Activated naive CD8-positive, alpha-beta T cell treated with anti-CD3 and anti-CD28 coated beads, Interleukin-2, amount 50 U/mL, for 24 hours (primary cell): ENCODE measurements at regions not wholly inside any gene's neighbourhood (a gene's known extent, or its start where the extent isn't known, plus 50 kb on each side); places are given as distances from the start of the nearest gene placed in this dataset.

Experiments
- ATAC-seq: fragments of 150-1000 bp; cut with Tn5 transposase; one replicate; pipeline ENCODE4 v1.10.0; 2021
- DNase-seq: peaks from one replicate; pipeline ENCODE4 v3.0.0; 2021
- H3K27ac Mint-ChIP-seq: one replicate; pipeline ENCODE4 v1.8.0; 2021; ENCODE audit warnings: mild to moderate bottlenecking, mixed read lengths
- H3K27me3 Mint-ChIP-seq: one replicate; pipeline ENCODE4 v1.8.0; 2021; ENCODE audit warnings: mixed read lengths
- H3K36me3 Mint-ChIP-seq: one replicate; pipeline ENCODE4 v1.8.0; 2021; ENCODE audit warnings: low read depth, mixed read lengths
- H3K4me1 Mint-ChIP-seq: one replicate; pipeline ENCODE4 v1.8.0; 2021; ENCODE audit warnings: mixed read lengths
- H3K4me3 Mint-ChIP-seq: one replicate; pipeline ENCODE4 v1.8.0; 2021; ENCODE audit warnings: mild to moderate bottlenecking, moderate library complexity, mixed read lengths
- H3K9me3 Mint-ChIP-seq: one replicate; pipeline ENCODE4 v1.8.0; 2021; ENCODE audit warnings: mixed read lengths

GRCh38 chr9:82201196-82201595 lies 212.6 kb downstream of the SPATA31D1 start:
- Mint-ChIP-seq H3K4me3 (no peak overlapping the region), H3K4me1 (no peaks in the 10 kb centered on the region), H3K9me3 (peaks cover 4% of the 10 kb centered on the region), H3K36me3 (no peaks in the 10 kb centered on the region), H3K27ac (no peak overlapping the region), H3K27me3 (no peaks in the 10 kb centered on the region)
- ATAC-seq (no peak), DNase-seq (no peak)

GRCh38 chr9:82202808-82203207 lies 214.2 kb downstream of the SPATA31D1 start:
- Mint-ChIP-seq H3K27me3 (no peaks in the 10 kb centered on the region), H3K4me3 (no peak overlapping the region), H3K4me1 (no peaks in the 10 kb centered on the region), H3K27ac (no peak overlapping the region), H3K36me3 (no peaks in the 10 kb centered on the region), H3K9me3 (peaks cover 4% of the 10 kb centered on the region)
- ATAC-seq, result no peak
- no peak for DNase-seq

DNA sequence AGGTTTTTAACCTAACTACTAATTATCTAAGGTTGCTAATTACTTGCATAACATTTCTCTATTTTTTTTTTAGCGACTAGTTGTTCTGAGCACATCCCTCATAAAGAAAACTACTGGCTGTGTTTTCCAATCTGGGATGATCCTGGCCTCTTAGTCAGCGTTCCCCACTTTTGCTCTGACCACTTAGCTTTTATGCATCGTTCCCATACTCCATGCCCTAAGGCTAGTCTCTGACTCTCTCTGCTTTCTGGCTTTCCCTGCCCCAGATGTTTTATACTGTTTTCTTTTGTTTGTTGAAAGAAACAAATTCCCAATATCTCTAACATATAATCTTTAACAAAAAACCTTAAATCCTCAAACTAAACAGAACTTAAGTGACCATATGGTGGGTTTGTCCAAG lies 217.9 kb downstream of the SPATA31D1 start:
- no peaks in the 10 kb centered on the region for H3K36me3 Mint-ChIP-seq
- H3K4me3 Mint-ChIP-seq, result no peak overlapping the region
- H3K9me3 Mint-ChIP-seq, result peaks cover 18% of the 10 kb centered on the region
- ATAC-seq (no peak), DNase-seq (no peak)
- no peak overlapping the region for H3K27ac Mint-ChIP-seq
- no peaks in the 10 kb centered on the region for H3K4me1 Mint-ChIP-seq
- H3K27me3 Mint-ChIP-seq, result no peaks in the 10 kb centered on the region

DNA sequence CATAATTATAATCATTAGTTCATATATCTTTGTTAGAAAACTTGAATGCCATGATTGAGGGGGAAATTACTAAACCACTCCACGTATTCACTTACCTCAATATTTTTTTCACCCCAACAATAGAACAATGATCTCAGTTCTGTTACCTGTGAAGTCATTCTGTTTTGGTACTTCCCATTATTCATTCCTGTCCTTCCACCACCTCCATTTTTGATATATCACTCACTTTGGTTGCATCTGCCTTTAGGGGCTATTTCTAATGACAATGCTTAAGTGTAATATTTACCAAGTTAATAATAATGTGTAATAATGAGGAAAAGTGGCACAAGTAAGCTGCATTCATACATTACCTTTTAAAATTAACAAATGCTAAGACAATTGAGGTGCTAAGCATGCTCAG lies 218.4 kb downstream of the SPATA31D1 start:
- H3K27ac Mint-ChIP-seq, result no peak overlapping the region
- no peaks in the 10 kb centered on the region for H3K36me3 Mint-ChIP-seq
- H3K9me3 Mint-ChIP-seq, result peaks cover 18% of the 10 kb centered on the region
- H3K4me3 Mint-ChIP-seq, result no peak overlapping the region
- H3K27me3 Mint-ChIP-seq, result no peaks in the 10 kb centered on the region
- no peaks in the 10 kb centered on the region for H3K4me1 Mint-ChIP-seq
- ATAC-seq (no peak), DNase-seq (no peak)

DNA sequence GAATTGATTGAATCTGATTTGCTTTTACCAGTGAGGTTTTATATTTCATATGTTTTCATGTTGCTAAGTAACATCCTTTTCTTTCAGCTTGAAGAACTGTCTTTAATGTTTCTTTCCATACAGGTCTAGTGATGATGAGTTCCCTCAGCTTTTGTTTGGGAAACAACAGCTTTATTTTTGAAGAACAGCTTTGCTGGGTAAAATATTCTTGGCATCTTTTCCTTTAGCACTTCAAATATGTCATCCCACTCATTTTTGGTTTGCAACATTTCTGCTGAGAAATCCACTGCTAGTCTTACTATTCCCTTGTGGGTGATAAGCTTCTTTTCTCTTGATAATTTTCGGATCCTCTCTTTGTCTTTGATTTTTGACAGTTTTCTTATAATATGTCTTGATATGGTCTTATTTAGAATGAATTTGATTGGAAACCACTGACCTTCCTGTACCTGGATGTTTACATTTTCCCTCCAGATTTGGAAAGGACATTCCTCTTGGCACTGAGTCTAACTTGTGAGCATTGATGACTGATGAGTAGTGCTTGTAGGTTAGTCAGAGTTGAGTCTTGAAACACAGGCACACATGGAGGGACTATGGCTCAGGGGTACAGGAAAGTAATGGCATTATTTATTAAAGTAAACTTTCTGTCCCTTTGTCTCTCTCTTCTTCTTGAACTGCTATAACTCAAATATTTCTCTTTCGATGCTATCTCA lies 220.3 kb downstream of the SPATA31D1 start:
- H3K4me3 Mint-ChIP-seq, result no peak overlapping the region
- peaks cover 26% of the 10 kb centered on the region for H3K9me3 Mint-ChIP-seq
- no peak for DNase-seq
- no peak overlapping the region for H3K27ac Mint-ChIP-seq
- H3K4me1 Mint-ChIP-seq, result no peaks in the 10 kb centered on the region
- no peaks in the 10 kb centered on the region for H3K27me3 Mint-ChIP-seq
- no peak for ATAC-seq
- H3K36me3 Mint-ChIP-seq, result no peaks in the 10 kb centered on the region

DNA sequence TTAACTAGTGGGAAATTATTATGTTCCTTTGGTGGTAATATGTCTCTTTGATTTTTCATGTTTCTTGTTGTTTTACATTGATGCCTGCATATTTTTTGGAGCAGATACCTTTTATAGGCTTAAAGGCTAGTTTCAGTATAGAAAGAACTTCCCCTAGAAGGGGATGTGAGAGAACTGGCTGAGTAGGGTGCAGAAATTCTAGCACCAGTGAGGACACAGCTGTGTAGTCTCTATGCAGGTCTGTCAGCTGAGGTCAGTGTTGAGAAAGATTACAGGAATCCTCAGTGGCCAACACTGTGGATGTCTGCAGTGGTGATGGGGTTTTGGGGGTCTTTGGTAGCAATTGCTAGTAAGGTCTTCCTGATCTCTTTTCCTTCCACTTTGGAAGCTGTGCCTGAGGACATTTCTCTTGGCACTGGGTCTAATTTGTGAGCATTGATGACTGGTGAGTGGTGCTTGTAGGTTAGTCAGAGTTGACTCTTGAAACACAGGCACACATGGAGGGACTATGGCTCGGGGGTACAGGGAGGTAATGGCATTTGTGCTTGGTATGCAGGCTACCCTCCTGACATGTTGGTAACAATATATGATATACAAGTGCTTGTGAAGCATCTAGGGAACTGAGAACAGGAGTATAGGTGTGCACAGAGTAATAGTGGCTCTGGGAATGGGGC lies 221.4 kb downstream of the SPATA31D1 start:
- no peaks in the 10 kb centered on the region for H3K27me3 Mint-ChIP-seq
- H3K27ac Mint-ChIP-seq, result no peak overlapping the region
- no peak for ATAC-seq
- H3K36me3 Mint-ChIP-seq, result no peaks in the 10 kb centered on the region
- H3K4me3 Mint-ChIP-seq, result no peak overlapping the region
- no peak for DNase-seq
- peaks cover 23% of the 10 kb centered on the region for H3K9me3 Mint-ChIP-seq
- H3K4me1 Mint-ChIP-seq, result no peaks in the 10 kb centered on the region

GRCh38 chr9:82212885-82213284 lies 224.3 kb downstream of the SPATA31D1 start:
- H3K4me1 Mint-ChIP-seq, result no peaks in the 10 kb centered on the region
- H3K27me3 Mint-ChIP-seq, result no peaks in the 10 kb centered on the region
- peaks cover 22% of the 10 kb centered on the region for H3K9me3 Mint-ChIP-seq
- H3K4me3 Mint-ChIP-seq, result no peak overlapping the region
- no peak for DNase-seq
- H3K27ac Mint-ChIP-seq, result no peak overlapping the region
- no peaks in the 10 kb centered on the region for H3K36me3 Mint-ChIP-seq
- ATAC-seq, result no peak

DNA sequence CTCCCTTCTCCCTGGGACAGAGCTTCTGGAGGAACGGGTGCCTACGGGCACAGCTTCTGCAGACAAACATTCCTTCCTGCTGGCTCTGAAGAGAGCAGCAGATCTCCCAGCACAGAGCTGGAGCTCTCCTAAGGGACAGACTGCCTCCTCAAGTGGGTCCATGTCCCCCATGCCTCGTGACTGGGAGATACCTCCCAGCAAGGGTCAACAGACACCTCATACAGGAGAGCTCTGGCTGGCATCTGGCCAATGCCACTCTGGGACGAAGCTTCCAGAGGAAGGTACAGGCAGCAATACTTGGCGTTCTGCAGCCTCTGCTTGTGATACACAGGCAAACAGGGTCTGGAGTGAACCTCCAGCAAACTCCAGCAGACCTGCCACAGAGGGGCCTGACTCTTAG lies 227.9 kb downstream of the SPATA31D1 start:
- DNase-seq (no peak), ATAC-seq (no peak)
- peaks cover 8% of the 10 kb centered on the region for H3K9me3 Mint-ChIP-seq
- no peaks in the 10 kb centered on the region for H3K36me3 Mint-ChIP-seq
- H3K27ac Mint-ChIP-seq, result no peak overlapping the region
- no peaks in the 10 kb centered on the region for H3K4me1 Mint-ChIP-seq
- no peaks in the 10 kb centered on the region for H3K27me3 Mint-ChIP-seq
- no peak overlapping the region for H3K4me3 Mint-ChIP-seq

DNA sequence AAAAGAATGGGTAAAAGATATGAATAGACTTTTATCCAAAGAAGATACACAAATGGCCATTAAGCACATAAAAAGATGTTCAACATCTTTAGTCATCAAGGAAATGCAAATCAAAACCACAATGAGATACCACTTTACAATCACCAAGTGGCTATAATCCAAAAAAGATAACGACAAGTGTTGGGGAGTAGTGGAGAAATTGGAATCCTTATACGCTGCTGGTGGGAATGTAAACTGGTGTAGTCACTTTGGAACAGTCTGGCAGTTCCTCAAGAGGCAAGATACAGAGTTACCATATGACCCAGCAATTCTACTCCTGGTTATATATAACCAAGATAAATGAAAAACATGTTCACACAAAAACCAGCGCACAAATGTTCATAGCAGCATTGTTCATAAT lies 234.9 kb downstream of the SPATA31D1 start:
- H3K36me3 Mint-ChIP-seq, result no peaks in the 10 kb centered on the region
- DNase-seq, result no peak
- H3K27ac Mint-ChIP-seq, result no peak overlapping the region
- ATAC-seq, result no peak
- no peaks in the 10 kb centered on the region for H3K27me3 Mint-ChIP-seq
- peaks cover 5% of the 10 kb centered on the region for H3K9me3 Mint-ChIP-seq
- H3K4me1 Mint-ChIP-seq, result no peaks in the 10 kb centered on the region
- no peak overlapping the region for H3K4me3 Mint-ChIP-seq

GRCh38 chr9:82231411-82231810 lies 242.8 kb downstream of the SPATA31D1 start:
- ATAC-seq (no peak), DNase-seq (no peak)
- Mint-ChIP-seq H3K27me3 (no peaks in the 10 kb centered on the region), H3K4me3 (no peak overlapping the region), H3K27ac (no peak overlapping the region), H3K4me1 (peaks cover 7% of the 10 kb centered on the region), H3K9me3 (peaks cover 37% of the 10 kb centered on the region), H3K36me3 (peaks cover 2% of the 10 kb centered on the region)

DNA sequence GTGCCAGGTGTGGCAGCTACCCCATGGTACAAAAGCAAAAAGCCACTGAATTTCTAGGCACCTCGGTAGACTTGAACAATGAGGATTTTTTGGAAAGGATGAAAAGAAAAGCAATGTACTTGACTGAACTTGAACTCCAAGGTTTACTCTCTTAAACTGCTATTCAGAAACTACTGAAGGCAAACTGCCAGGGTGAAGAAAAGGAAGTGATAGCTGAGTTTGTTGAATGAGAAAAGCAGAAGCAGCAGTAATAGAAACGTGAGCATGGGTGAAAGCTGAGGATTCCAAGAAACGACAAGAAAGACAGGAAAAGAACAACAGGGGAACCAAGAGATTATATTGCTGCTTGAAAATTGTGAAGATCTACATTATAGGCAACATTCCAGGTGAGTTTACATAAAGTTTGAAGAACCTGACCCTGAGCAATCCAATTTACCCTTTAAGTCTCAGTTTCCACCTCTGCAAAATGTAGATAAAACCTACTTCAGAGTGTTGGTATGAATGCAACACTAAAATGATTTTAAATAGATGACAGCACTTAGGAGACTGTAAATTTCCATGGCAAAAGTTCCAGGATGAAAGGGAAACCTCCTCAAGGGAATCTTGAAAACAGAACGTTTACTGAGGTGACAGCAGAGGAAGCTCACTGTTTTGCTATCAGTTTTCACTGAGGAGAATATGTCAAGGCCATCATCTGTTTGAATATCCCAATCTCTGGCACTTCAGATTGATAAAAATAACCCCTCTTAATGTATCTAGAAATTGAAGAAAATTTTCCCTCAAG lies 245.8 kb downstream of the SPATA31D1 start:
- no peak for ATAC-seq
- H3K4me3 Mint-ChIP-seq, result no peak overlapping the region

GRCh38 chr9:82242285-82242963 lies 253.9 kb downstream of the SPATA31D1 start:
- ATAC-seq (no peak), DNase-seq (no peak)
- Mint-ChIP-seq H3K36me3 (no peaks in the 10 kb centered on the region), H3K27ac (no peak overlapping the region), H3K27me3 (no peaks in the 10 kb centered on the region), H3K4me1 (peaks cover 2% of the 10 kb centered on the region), H3K9me3 (peaks cover 34% of the 10 kb centered on the region), H3K4me3 (no peak overlapping the region)

More for the DNA sequence above, 245.8 kb downstream of the SPATA31D1 start:
- no peak for DNase-seq
- Mint-ChIP-seq H3K36me3 (peaks cover 2% of the 10 kb centered on the region), H3K27ac (no peak overlapping the region), H3K9me3 (peaks cover 27% of the 10 kb centered on the region), H3K27me3 (no peaks in the 10 kb centered on the region), H3K4me1 (peaks cover 7% of the 10 kb centered on the region)

GRCh38 chr9:82247318-82247717 lies 258.7 kb downstream of the SPATA31D1 start:
- Mint-ChIP-seq H3K4me3 (no peak overlapping the region), H3K27me3 (no peaks in the 10 kb centered on the region), H3K4me1 (peaks cover 2% of the 10 kb centered on the region), H3K27ac (no peak overlapping the region), H3K9me3 (peaks cover 9% of the 10 kb centered on the region), H3K36me3 (no peaks in the 10 kb centered on the region)
- ATAC-seq, result no peak
- DNase-seq, result no peak

GRCh38 chr9:82252116-82252515 lies 263.5 kb downstream of the SPATA31D1 start:
- H3K27me3 Mint-ChIP-seq, result no peaks in the 10 kb centered on the region
- H3K27ac Mint-ChIP-seq, result no peak overlapping the region
- no peaks in the 10 kb centered on the region for H3K4me1 Mint-ChIP-seq
- no peak overlapping the region for H3K4me3 Mint-ChIP-seq
- DNase-seq, result no peak
- peaks cover 9% of the 10 kb centered on the region for H3K9me3 Mint-ChIP-seq
- H3K36me3 Mint-ChIP-seq, result no peaks in the 10 kb centered on the region
- ATAC-seq, result no peak
